ENCODE measurements at regions not wholly inside any gene's neighbourhood (a gene's known extent, or its start where the extent isn't known, plus 50 kb on each side); places are given as distances from the start of the nearest gene placed in this dataset.

DNA sequence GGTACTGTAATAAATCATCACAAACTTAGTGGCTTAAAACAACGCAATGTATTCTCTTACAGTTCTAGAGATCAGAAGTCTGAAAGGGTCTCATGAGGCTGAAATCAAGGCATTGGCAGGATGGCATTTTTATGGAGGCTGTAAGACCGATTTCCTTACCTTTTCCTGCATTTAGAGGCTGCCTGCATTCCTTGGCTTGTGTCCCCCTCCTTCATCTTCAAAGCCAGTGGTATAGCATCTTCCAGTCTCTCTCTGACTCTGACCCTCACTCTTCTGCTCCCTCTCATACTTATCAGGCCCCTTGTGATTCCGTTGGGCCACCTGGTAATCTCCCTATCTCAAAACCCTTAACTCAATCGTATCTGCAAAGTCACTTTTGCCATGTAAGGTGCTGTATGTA, 258.2 kb upstream of the JADE1 start:
- Histone ChIP-seq H3K4me1 (ENCODE audit: low read depth) (peaks cover 6% of the 10 kb centered on the region), H3K4me3 (no peak overlapping the region), H3K27ac (no peak overlapping the region), H3K9me3 (ENCODE audit: low read depth) (no peaks in the 10 kb centered on the region), H3K36me3 (no peaks in the 10 kb centered on the region), H3K27me3 (no peaks in the 10 kb centered on the region)
- TF ChIP-seq, protein P1, sequence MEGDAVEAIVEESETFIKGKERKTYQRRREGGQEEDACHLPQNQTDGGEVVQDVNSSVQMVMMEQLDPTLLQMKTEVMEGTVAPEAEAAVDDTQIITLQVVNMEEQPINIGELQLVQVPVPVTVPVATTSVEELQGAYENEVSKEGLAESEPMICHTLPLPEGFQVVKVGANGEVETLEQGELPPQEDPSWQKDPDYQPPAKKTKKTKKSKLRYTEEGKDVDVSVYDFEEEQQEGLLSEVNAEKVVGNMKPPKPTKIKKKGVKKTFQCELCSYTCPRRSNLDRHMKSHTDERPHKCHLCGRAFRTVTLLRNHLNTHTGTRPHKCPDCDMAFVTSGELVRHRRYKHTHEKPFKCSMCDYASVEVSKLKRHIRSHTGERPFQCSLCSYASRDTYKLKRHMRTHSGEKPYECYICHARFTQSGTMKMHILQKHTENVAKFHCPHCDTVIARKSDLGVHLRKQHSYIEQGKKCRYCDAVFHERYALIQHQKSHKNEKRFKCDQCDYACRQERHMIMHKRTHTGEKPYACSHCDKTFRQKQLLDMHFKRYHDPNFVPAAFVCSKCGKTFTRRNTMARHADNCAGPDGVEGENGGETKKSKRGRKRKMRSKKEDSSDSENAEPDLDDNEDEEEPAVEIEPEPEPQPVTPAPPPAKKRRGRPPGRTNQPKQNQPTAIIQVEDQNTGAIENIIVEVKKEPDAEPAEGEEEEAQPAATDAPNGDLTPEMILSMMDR (IDR thresholded peaks at IDR 0.05; ENCODE audit: low read depth, low read length), result no peak
- no peak for DNase-seq (ENCODE audit: low read depth in 1 of 2, low spot score in 1 of 2)

DNA sequence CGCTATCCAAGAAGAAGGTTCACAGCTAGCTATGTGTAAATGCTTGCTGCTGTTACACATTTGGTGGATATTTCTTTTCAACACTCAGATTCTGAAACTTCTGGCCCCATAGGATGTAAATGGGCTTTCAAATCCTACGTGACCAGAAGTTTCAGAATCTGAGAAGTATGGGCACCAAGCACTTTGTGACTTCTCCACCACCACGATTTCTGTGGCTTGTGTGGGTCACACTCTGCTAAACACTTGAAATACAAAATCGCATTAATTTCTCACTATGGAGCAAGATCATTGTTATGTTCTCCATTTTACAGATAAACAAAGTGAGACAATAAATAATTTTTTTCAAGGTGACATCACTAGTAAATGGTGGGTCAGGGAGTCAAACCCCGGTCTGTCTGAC, 259.4 kb upstream of the JADE1 start:
- no peak for DNase-seq (ENCODE audit: low read depth in 1 of 2, low spot score in 1 of 2)
- no peaks in the 10 kb centered on the region for H3K9me3 ChIP-seq (ENCODE audit: low read depth)
- TF ChIP-seq, protein P1 (IDR thresholded peaks at IDR 0.05; ENCODE audit: low read depth, low read length), result no peak
- no peaks in the 10 kb centered on the region for H3K27me3 ChIP-seq
- no peaks in the 10 kb centered on the region for H3K36me3 ChIP-seq
- H3K27ac ChIP-seq, result no peak overlapping the region
- H3K4me3 ChIP-seq, result no peak overlapping the region
- peaks cover 6% of the 10 kb centered on the region for H3K4me1 ChIP-seq (ENCODE audit: low read depth)

DNA sequence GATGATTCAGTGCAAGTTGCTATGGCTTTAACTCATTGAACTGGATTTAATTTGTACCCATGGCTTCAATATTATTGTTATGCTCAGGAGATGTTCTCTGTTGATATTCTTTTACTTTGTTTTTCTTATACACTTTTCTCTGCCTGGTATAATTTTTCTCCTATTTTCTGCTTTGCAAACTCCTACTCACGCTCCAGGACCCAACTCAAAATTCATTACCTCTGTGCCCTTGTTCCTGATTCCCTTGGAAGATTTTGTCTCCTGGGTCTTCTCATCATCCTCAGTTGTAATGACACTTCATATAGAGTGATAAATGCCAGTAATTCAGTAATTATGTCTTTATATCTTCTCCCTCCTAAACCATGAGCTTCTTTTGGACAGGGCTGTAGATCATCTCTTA, 259.9 kb upstream of the JADE1 start:
- Histone ChIP-seq H3K4me3 (no peak overlapping the region), H3K27me3 (no peaks in the 10 kb centered on the region), H3K36me3 (no peaks in the 10 kb centered on the region), H3K9me3 (ENCODE audit: low read depth) (no peaks in the 10 kb centered on the region), H3K27ac (no peak overlapping the region), H3K4me1 (ENCODE audit: low read depth) (peaks cover 6% of the 10 kb centered on the region)
- DNase-seq (ENCODE audit: low read depth in 1 of 2, low spot score in 1 of 2), result no peak
- TF ChIP-seq, protein P1 (IDR thresholded peaks at IDR 0.05; ENCODE audit: low read depth, low read length), result no peak

DNA sequence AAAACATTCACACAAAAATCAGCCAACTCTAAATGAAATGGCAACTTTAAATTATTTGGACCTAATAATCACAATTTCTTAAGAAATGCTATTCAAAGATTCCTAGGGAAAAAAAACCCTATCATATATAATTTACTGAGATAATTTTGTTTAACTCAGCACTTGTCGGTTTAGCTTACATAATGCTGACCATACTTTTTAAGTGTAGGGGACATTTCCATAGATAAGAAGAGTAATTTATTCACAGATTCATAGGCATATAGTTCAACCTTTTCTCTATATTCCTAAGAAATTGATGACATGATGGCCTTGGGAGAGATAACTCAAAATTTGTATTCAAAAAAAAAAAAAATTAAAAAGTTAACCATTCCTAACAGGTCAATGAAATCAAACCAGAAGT, 260.8 kb upstream of the PGRMC2 start:
- DNase-seq (ENCODE audit: low read depth in 1 of 2, low spot score in 1 of 2), result no peak
- H3K36me3 ChIP-seq, result no peaks in the 10 kb centered on the region
- H3K9me3 ChIP-seq (ENCODE audit: low read depth), result no peaks in the 10 kb centered on the region
- TF ChIP-seq, protein P1 (IDR thresholded peaks at IDR 0.05; ENCODE audit: low read depth, low read length), result no peak
- no peak overlapping the region for H3K27ac ChIP-seq
- H3K4me3 ChIP-seq, result no peak overlapping the region
- no peaks in the 10 kb centered on the region for H3K4me1 ChIP-seq (ENCODE audit: low read depth)
- H3K27me3 ChIP-seq, result no peaks in the 10 kb centered on the region

DNA sequence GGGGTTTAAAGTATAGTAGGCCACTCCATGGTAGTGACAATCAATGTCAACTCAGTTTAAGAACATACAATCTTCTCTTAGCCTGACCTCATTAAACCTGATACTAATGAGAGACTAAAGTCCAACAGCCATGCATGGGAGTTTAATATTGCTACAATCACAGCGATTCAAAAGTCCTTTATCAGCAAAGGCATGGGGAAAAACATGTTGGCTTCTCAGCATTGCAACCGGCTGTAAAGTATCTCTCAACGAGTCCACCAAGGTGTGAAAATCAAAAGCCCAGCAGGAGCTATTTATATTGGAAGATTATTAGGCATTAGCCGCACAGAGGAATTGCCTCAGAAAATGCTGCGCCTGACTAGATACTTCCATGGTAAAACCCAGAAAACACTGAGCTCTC, 256.7 kb upstream of the PGRMC2 start:
- Histone ChIP-seq H3K27me3 (no peaks in the 10 kb centered on the region), H3K4me1 (ENCODE audit: low read depth) (no peaks in the 10 kb centered on the region), H3K9me3 (ENCODE audit: low read depth) (no peaks in the 10 kb centered on the region), H3K4me3 (no peak overlapping the region), H3K36me3 (no peaks in the 10 kb centered on the region), H3K27ac (no peak overlapping the region)
- TF ChIP-seq, protein P1 (IDR thresholded peaks at IDR 0.05; ENCODE audit: low read depth, low read length), result no peak
- DNase-seq (ENCODE audit: low read depth in 1 of 2, low spot score in 1 of 2), result no peak

DNA sequence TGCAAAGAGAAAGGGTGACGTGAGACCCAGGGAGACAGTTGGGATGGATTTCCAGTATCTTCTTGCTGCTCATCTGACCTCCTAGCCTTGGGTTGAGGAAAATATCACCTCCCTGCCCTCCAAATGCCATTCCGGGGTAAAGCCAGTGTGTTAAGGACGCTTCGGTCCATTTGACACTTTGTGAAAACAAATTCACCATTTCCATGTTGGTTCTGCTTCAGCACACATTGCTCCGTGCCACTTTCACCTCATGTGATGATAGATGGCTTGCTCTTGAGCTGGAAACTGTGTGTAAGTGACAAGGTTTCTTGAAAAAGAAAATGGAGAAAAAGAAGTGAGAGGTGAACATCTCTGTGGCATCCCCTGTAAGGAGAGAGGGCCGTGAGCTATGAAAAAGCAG, 256.1 kb upstream of the PGRMC2 start:
- Histone ChIP-seq H3K27ac (no peak overlapping the region), H3K9me3 (ENCODE audit: low read depth) (no peaks in the 10 kb centered on the region), H3K4me3 (no peak overlapping the region), H3K36me3 (no peaks in the 10 kb centered on the region), H3K4me1 (ENCODE audit: low read depth) (no peaks in the 10 kb centered on the region), H3K27me3 (no peaks in the 10 kb centered on the region)
- TF ChIP-seq, protein P1 (IDR thresholded peaks at IDR 0.05; ENCODE audit: low read depth, low read length), result no peak
- no peak for DNase-seq (ENCODE audit: low read depth in 1 of 2, low spot score in 1 of 2)
